ENCODE measurements at regions not wholly inside any gene's neighbourhood (a gene's known extent, or its start where the extent isn't known, plus 50 kb on each side); places are given as distances from the start of the nearest gene placed in this dataset.

GRCh38 chr1:181985936-181986906 is 75.3 kb downstream of the ZNF648 start:
- TF ChIP-seq POLR2A (IDR thresholded peaks at IDR 0.05) (no peak), POLR2AphosphoS5 (IDR thresholded peaks at IDR 0.05) (no peak)
- TF ChIP-seq, protein P1, sequence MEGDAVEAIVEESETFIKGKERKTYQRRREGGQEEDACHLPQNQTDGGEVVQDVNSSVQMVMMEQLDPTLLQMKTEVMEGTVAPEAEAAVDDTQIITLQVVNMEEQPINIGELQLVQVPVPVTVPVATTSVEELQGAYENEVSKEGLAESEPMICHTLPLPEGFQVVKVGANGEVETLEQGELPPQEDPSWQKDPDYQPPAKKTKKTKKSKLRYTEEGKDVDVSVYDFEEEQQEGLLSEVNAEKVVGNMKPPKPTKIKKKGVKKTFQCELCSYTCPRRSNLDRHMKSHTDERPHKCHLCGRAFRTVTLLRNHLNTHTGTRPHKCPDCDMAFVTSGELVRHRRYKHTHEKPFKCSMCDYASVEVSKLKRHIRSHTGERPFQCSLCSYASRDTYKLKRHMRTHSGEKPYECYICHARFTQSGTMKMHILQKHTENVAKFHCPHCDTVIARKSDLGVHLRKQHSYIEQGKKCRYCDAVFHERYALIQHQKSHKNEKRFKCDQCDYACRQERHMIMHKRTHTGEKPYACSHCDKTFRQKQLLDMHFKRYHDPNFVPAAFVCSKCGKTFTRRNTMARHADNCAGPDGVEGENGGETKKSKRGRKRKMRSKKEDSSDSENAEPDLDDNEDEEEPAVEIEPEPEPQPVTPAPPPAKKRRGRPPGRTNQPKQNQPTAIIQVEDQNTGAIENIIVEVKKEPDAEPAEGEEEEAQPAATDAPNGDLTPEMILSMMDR (IDR thresholded peaks at IDR 0.05), result no peak
- H3K9me3 ChIP-seq, result no peaks in the 10 kb centered on the region

DNA sequence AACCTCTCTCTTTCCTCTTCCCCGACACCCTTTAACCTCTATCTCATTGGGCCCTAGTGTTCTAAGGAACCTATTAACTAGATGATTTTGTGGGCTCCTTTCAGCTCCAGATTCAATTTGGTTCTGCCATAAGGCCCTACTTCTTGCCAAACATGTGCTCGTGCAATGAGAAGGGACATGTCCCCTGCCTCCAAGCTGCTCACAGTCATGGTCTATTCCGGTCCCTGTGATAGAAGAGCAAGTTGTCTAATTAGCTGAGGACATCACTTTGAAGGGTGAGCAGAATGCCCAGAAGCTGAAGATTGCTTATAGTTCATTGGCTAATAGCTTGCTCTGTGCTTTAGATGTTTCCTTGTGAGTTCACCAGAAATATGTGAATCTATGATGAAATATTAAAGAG is 76.2 kb downstream of the ZNF648 start:
- no peak for DNase-seq (ENCODE audit: low spot score in 2 of 2)
- TF ChIP-seq POLR2A (IDR thresholded peaks at IDR 0.05) (no peak), POLR2AphosphoS5 (IDR thresholded peaks at IDR 0.05) (no peak)
- TF ChIP-seq, protein P1 (IDR thresholded peaks at IDR 0.05), result no peak
- Histone ChIP-seq H3K27me3 (no peaks in the 10 kb centered on the region), H3K27ac (no peak overlapping the region), H3K9me3 (no peaks in the 10 kb centered on the region), H3K4me3 (no peak overlapping the region), H3K4me1 (no peaks in the 10 kb centered on the region), H3K36me3 (no peaks in the 10 kb centered on the region)
- intact Hi-C loops (cut with DNase I; ENCODE audit: low total_unique reads), result no loop called here

More at GRCh38 chr1:181985936-181986906, 75.3 kb downstream of the ZNF648 start:
- no peaks in the 10 kb centered on the region for H3K27me3 ChIP-seq
- H3K36me3 ChIP-seq, result no peaks in the 10 kb centered on the region
- H3K4me1 ChIP-seq, result no peaks in the 10 kb centered on the region
- H3K4me3 ChIP-seq, result no peak overlapping the region
- intact Hi-C loops (cut with DNase I; ENCODE audit: low total_unique reads), result no loop called here
- peak overlapping the region in 1 of 2 donors; percentile 16 for H3K27ac ChIP-seq
- DNase-seq (ENCODE audit: low spot score in 2 of 2), result no peak

DNA sequence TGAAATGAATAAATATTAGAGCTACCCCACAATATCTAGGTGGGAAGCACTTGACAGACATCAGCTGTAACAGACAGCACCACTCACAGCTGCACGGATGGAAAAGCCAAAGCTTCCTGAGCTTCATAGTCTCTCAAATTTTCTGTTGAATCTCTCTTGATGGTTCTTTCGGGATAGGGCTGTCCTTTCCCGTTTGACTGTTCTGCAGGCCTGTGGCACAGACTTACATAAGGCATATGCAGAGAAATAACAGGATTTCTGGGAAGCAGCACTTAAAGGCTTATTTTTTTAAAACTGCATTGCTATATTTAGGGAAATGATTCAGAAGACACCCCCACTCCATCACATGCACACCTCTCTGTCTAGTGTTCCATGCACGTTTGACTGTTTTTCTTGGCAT is 77.5 kb downstream of the ZNF648 start:
- no peaks in the 10 kb centered on the region for H3K9me3 ChIP-seq
- H3K4me1 ChIP-seq, result no peaks in the 10 kb centered on the region
- H3K27ac ChIP-seq, result no peak overlapping the region
- no peak overlapping the region for H3K4me3 ChIP-seq
- intact Hi-C loops (cut with DNase I; ENCODE audit: low total_unique reads), result no loop called here
- no peak for DNase-seq (ENCODE audit: low spot score in 2 of 2)
- H3K36me3 ChIP-seq, result no peaks in the 10 kb centered on the region
- no peak for TF ChIP-seq POLR2A (IDR thresholded peaks at IDR 0.05)
- TF ChIP-seq POLR2AphosphoS5 (IDR thresholded peaks at IDR 0.05), result no peak
- TF ChIP-seq, protein P1 (IDR thresholded peaks at IDR 0.05), result no peak
- no peaks in the 10 kb centered on the region for H3K27me3 ChIP-seq

DNA sequence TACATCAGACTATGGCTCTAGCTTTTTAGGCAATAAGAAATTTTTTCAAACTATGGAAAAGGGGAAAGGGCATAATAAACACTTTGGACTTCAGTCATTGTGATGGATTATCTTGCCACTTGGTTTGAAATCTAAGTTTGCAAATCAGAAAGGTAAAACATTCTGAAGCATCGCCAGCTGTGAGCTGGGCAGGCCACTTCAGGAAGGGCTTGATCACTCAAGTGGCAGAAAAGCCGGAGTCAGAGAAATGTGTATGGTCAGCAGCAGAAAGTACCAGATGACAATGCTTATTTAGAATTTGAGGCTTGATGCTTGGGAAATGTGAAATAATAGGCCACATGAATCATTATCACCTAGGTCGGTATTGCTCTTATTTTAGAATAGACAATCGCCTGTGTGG is 79.7 kb downstream of the ZNF648 start:
- no peak for DNase-seq (ENCODE audit: low spot score in 2 of 2)
- TF ChIP-seq, protein P1 (IDR thresholded peaks at IDR 0.05), result no peak
- no peak for TF ChIP-seq POLR2A (IDR thresholded peaks at IDR 0.05)
- no peak for TF ChIP-seq POLR2AphosphoS5 (IDR thresholded peaks at IDR 0.05)

GRCh38 chr1:181972256-181972655 is 89.3 kb downstream of the ZNF648 start:
- H3K9me3 ChIP-seq, result peaks cover 5 to 20% of the 10 kb centered on the region in 2 donors
- no peak overlapping the region for H3K27ac ChIP-seq
- DNase-seq (ENCODE audit: low spot score in 2 of 2), result no peak
- TF ChIP-seq POLR2A (IDR thresholded peaks at IDR 0.05) (no peak), POLR2AphosphoS5 (IDR thresholded peaks at IDR 0.05) (no peak)
- TF ChIP-seq, protein P1 (IDR thresholded peaks at IDR 0.05), result no peak
- no peak overlapping the region for H3K4me3 ChIP-seq
- no peaks in the 10 kb centered on the region for H3K27me3 ChIP-seq
- H3K4me1 ChIP-seq, result no peaks in the 10 kb centered on the region
- intact Hi-C loops (cut with DNase I; ENCODE audit: low total_unique reads), result no loop called here
- no peaks in the 10 kb centered on the region for H3K36me3 ChIP-seq

More for the DNA sequence above, 79.7 kb downstream of the ZNF648 start:
- H3K27me3 ChIP-seq, result no peaks in the 10 kb centered on the region
- intact Hi-C loops (cut with DNase I; ENCODE audit: low total_unique reads), result no loop called here
- H3K4me3 ChIP-seq, result no peak overlapping the region
- H3K36me3 ChIP-seq, result no peaks in the 10 kb centered on the region
- H3K4me1 ChIP-seq, result no peaks in the 10 kb centered on the region
- peaks cover 0 to under 1% of the 10 kb centered on the region in 2 donors for H3K9me3 ChIP-seq
- no peak overlapping the region for H3K27ac ChIP-seq
